ENCODE measurements at regions not wholly inside any gene's neighbourhood (a gene's known extent, or its start where the extent isn't known, plus 50 kb on each side); places are given as distances from the start of the nearest gene placed in this dataset.

- no peak for DNase-seq (ENCODE audit: insufficient read length, low spot score, missing footprints)
- no peaks in the 10 kb centered on the region for H3K27me3 ChIP-seq (ENCODE audit: insufficient read depth, low read length)
- no peaks in the 10 kb centered on the region for H3K4me1 ChIP-seq (ENCODE audit: insufficient read depth, low read length)
- H3K4me2 ChIP-seq (ENCODE audit: insufficient read depth, low read length): no peak overlapping the region
- H3K4me3 ChIP-seq (ENCODE audit: insufficient read depth, low read length): no peak overlapping the region
- no peak overlapping the region for H2AFZ ChIP-seq (ENCODE audit: low read length)
- H3K36me3 ChIP-seq (ENCODE audit: insufficient read depth, low read length): no peaks in the 10 kb centered on the region
- H3K79me2 ChIP-seq (ENCODE audit: insufficient read depth, low read length): no peaks in the 10 kb centered on the region
- H3K27ac ChIP-seq (ENCODE audit: low read depth, low read length): no peak overlapping the region
- no peaks in the 10 kb centered on the region for H4K20me1 ChIP-seq (ENCODE audit: insufficient read depth, low read length)
- no peaks in the 10 kb centered on the region for H3K9me3 ChIP-seq (ENCODE audit: low read depth, low read length)
- TF ChIP-seq CTCF (IDR thresholded peaks at IDR 0.05; ENCODE audit: extremely low read depth, low read depth, low read length): no peak
Observed at GRCh38 chr3:77947671-77948070, 907.8 kb downstream of the ROBO2 start.

DNA sequence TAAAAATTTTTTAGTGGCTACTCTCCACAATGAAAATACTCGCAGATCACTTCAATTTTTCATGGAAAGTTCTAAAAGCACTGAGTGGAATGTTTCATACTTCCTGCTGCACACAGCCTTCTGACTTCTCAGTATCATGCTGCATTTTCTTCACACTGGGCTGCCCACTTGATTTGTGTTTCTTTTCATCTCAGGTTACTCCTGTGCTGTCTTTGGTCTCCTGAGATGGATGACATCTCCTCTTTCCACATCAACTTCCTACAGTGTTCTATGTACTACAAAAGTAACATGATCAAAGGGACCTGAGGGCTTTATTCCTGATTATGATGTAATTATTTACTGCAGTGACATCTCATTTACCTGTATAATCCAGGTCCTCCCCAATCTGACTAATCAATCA lies 927.7 kb downstream of the ROBO2 start:
- no peak for TF ChIP-seq CTCF (IDR thresholded peaks at IDR 0.05; ENCODE audit: extremely low read depth, low read depth, low read length)
- H3K27me3 ChIP-seq (ENCODE audit: insufficient read depth, low read length): no peaks in the 10 kb centered on the region
- H3K36me3 ChIP-seq (ENCODE audit: insufficient read depth, low read length): no peaks in the 10 kb centered on the region
- no peak overlapping the region for H3K4me3 ChIP-seq (ENCODE audit: insufficient read depth, low read length)
- H4K20me1 ChIP-seq (ENCODE audit: insufficient read depth, low read length): no peaks in the 10 kb centered on the region
- DNase-seq (ENCODE audit: insufficient read length, low spot score, missing footprints): no peak
- no peak overlapping the region for H3K4me2 ChIP-seq (ENCODE audit: insufficient read depth, low read length)
- H3K9me3 ChIP-seq (ENCODE audit: low read depth, low read length): no peaks in the 10 kb centered on the region
- no peaks in the 10 kb centered on the region for H3K4me1 ChIP-seq (ENCODE audit: insufficient read depth, low read length)
- no peak overlapping the region for H3K27ac ChIP-seq (ENCODE audit: low read depth, low read length)
- H2AFZ ChIP-seq (ENCODE audit: low read length): no peak overlapping the region
- no peaks in the 10 kb centered on the region for H3K79me2 ChIP-seq (ENCODE audit: insufficient read depth, low read length)

DNA sequence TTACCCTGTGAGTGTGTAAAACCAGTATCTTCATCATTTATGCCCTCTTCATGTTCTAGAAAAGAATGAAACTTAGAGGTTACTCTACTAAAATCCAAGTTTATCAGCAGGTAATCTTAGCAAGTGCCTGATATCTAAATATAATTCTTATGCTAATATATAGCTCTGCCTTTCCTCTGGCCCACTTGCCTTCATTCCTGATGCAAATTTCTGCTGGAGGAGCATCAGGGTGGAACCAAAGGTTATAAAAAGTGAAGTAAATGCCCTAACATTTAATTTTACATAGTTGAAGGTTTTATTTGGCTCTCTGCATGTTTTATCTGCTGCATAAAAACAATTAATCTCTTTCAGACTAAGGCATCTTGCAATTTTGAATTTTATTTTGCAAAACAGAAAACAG lies 936.2 kb downstream of the ROBO2 start:
- no peaks in the 10 kb centered on the region for H3K36me3 ChIP-seq (ENCODE audit: insufficient read depth, low read length)
- TF ChIP-seq CTCF (IDR thresholded peaks at IDR 0.05; ENCODE audit: extremely low read depth, low read depth, low read length): no peak

DNA sequence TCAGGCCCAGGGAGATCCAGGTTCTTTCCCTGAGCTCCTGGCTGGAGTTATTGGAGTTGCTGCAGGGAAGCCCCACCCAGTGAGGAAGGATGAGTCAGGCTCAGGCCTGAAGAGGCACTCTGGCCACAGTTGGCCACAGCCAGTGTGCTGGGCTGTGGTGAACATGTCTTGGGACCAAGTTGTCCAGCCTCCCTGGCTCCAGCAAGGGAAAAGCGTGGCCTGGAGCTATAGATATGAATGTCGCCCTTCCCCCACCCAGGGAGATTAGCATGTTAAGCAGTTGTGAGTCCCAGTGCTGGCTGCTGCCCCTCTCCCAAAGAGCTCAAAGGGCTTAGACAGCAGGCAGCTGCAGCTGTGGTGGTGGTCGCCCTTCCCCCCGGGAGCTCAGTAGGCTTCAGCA lies 963.2 kb downstream of the ROBO2 start:
- no peak overlapping the region for H3K4me2 ChIP-seq (ENCODE audit: insufficient read depth, low read length)
- no peak for DNase-seq (ENCODE audit: insufficient read length, low spot score, missing footprints)

More for the DNA sequence above, 936.2 kb downstream of the ROBO2 start:
- Histone ChIP-seq H3K4me1 (ENCODE audit: insufficient read depth, low read length) (no peaks in the 10 kb centered on the region), H3K4me3 (ENCODE audit: insufficient read depth, low read length) (no peak overlapping the region), H3K4me2 (ENCODE audit: insufficient read depth, low read length) (no peak overlapping the region), H3K79me2 (ENCODE audit: insufficient read depth, low read length) (no peaks in the 10 kb centered on the region), H3K27ac (ENCODE audit: low read depth, low read length) (no peak overlapping the region), H3K9me3 (ENCODE audit: low read depth, low read length) (no peaks in the 10 kb centered on the region), H2AFZ (ENCODE audit: low read length) (no peak overlapping the region), H3K27me3 (ENCODE audit: insufficient read depth, low read length) (no peaks in the 10 kb centered on the region), H4K20me1 (ENCODE audit: insufficient read depth, low read length) (no peaks in the 10 kb centered on the region)
- DNase-seq (ENCODE audit: insufficient read length, low spot score, missing footprints): no peak

More for the DNA sequence above, 963.2 kb downstream of the ROBO2 start:
- Histone ChIP-seq H3K4me3 (ENCODE audit: insufficient read depth, low read length) (no peak overlapping the region), H4K20me1 (ENCODE audit: insufficient read depth, low read length) (no peaks in the 10 kb centered on the region), H2AFZ (ENCODE audit: low read length) (no peak overlapping the region), H3K4me1 (ENCODE audit: insufficient read depth, low read length) (no peaks in the 10 kb centered on the region), H3K9me3 (ENCODE audit: low read depth, low read length) (no peaks in the 10 kb centered on the region), H3K27me3 (ENCODE audit: insufficient read depth, low read length) (no peaks in the 10 kb centered on the region), H3K36me3 (ENCODE audit: insufficient read depth, low read length) (no peaks in the 10 kb centered on the region), H3K27ac (ENCODE audit: low read depth, low read length) (no peak overlapping the region), H3K79me2 (ENCODE audit: insufficient read depth, low read length) (no peaks in the 10 kb centered on the region)
- TF ChIP-seq CTCF (IDR thresholded peaks at IDR 0.05; ENCODE audit: extremely low read depth, low read depth, low read length): no peak

Data from osteoblast (primary cell).